GM18511 (cell line): ENCODE measurements at regions not wholly inside any gene's neighbourhood (a gene's known extent, or its start where the extent isn't known, plus 50 kb on each side); places are given as distances from the start of the nearest gene placed in this dataset.
"Not testable (repeated sequence)": the region's sequence is repeated elsewhere in the genome, so short reads cannot be mapped to it uniquely, and the experiment has no call there.

ENCODE experiments used
- ATAC-seq: cut with Tn5 transposase; IDR thresholded peaks from one replicate; pipeline ENCODE4 v1.9.1; 2021; ENCODE audit warnings: mild to moderate bottlenecking, moderate library complexity; ENCODE audit not compliant: unreplicated experiment

- peak; percentile 97 for ATAC-seq
Measured at GRCh38 chr9:117936185-117937130, 232.3 kb downstream of the TLR4 start.

DNA sequence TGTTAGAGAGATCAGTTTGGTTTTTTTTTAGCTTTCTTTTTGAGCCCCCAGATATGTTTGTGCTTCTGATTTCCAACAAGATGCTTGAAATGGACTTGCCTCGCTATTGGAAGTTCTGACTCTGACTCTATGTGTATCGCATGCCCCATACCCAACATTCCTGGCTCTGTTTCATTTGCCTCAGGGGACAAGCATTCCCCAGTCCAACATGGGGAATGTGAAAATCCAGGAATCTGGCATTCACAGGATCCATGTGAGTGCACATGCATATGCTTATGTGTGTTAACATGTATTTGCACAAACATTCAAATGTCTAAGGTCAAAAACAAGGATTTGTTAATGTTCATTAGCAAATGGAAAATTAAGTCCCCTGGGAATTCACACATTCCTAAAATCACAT is 233.9 kb downstream of the TLR4 start:
- no peak for ATAC-seq

DNA sequence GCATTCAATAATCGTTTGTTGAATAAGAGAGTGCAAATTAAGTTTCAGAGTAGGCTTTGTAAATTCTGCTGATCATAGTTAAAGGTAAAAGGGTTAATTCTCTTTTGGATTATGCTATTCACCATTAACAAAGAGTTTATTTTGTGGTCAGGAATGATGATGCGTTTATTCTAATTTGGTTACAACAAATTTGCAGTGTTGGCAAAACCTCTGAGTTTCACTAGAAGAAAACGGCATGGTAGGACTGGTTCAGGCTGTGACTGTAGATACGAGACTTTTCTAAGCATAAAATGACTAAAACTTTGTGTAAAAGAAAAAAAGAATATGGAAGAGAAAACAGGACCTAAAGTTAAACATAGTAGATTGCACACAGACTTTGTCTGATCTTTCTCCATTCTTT is 234.7 kb downstream of the TLR4 start:
- ATAC-seq = no peak

DNA sequence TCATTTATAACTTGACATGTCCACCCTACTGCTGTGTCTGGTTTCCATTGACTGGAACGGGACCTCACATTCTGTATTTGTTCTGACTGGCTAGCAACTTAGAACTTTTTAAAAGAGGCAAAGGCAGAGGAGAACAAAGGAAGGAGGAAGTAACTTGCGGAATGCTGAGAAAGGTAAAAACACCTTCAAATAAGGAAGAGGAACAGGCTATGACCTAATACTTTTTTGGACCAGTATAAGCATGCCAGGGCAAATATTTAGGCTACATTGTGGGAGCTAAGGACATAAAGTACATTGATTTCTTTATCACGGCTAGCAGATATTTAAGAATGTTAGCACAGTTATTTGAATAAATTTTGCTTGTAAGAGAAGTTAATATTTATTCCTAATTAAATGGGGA is 240.5 kb downstream of the TLR4 start:
- ATAC-seq = not testable (repeated sequence)

DNA sequence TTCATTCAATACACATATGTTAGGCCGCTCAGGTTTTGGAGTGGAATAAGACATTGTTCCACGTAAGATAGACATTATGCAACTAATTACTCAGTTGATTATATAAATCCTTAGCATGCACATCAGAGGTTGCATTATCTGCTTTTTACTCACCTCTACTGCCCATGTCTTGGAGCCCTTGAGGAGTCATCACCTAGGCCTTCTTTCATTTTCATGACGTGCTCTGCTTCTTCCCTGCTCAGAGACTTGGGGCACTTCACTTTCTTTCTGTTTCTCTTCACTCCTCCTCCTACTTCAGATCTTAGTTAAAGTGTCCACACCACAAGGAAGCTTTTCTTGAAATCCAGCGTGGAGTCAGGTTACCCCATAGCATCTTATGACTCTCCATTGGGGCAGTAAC is 241.1 kb downstream of the TLR4 start:
- ATAC-seq = no peak

DNA sequence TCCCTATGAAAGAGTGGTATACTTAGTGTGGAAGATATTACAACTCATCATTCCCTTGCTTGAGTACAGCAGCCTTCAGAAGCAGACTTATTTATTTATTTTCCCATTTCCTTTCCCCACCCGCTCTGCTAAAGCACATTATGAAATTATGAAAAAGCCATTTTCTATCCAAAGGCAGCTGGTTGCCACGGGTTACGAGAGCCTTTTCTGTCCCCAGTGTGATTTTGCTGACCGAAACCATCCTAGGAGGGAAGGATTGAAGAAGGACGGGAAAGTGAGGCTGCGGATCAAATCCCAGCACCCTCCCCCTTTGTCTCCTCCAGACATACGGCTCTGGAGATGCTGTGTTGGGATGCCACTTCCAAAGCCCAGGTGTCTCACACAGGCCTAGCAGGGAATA is 246.9 kb downstream of the TLR4 start:
- ATAC-seq = no peak

DNA sequence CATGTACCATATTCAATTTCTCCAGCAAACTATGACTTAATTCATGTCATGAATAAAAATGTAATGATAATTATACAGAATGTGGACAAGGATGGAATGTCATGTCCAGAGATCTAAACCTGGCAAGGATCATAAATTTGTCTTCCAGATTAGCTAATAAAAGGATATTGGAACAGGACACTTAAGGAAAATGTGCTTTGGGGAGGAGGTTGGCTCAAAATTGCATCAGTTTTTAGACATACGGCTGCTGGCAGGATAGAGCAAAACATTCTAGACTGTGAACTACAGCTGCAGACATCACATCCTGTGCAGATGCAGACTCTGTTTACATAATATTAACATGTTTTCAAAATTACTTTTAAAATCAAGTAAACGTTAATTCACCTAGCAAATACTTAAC is 248.4 kb downstream of the TLR4 start:
- ATAC-seq = no peak

DNA sequence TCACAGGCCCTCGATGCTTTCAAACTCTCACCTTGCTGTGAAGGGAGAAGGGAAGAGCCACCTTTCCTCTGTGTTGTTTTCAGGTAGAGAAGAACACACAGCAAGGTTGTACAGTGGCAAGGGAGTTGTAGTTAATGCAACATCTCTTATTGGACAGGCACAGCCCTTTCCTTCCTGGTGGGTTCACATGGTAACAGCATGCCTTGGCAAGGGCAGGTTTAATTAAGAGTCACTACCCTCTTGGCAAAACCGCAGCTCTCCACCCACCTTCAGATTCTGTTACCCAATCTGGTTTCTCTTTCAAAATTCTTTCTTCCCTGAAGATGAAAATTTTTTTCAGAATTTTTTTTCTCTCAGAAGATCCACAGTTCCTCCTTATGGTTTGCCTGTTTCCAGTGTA is 253.1 kb downstream of the TLR4 start:
- ATAC-seq = no peak

- no peak for ATAC-seq
Measured at GRCh38 chr9:117958726-117959125, 254.5 kb downstream of the TLR4 start.

- no peak for ATAC-seq
Measured at GRCh38 chr9:117963493-117964090, 259.4 kb downstream of the TLR4 start.

DNA sequence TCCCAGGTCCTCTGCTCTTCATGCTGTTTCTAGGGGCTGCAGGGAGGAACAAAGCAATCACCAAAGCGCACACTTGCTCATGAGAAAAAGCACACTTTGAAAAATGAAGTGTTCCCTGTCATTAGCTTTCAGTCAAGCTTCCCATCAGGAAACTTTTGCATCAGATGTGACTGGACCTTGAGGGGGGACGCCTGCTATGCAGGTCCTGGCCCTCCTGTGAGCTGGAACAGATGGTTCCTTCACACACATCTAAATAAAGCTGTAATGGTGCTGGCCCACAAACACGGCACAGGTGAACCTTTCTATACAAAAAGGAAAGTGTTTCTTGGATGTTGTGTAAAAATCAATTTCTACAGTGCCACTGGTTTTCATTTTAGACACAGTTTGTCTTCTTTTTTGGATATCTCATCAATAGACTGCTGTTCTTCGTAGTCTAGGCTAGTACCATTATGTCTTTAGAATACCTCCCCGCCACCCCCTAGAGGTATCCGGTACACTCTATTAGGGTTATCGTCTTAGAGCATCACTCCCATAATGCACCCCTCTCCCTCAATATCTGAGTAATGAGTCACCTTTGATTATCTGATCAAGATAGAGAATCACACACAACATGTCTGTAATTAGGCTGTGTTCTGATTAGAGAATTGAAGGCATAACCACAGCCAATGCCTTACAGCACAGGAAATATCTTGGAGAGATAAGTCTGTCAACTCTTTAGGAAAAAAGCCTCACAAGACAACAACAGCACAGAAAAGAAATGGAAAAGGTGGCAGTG is 266.3 kb downstream of the TLR4 start:
- no peak for ATAC-seq

DNA sequence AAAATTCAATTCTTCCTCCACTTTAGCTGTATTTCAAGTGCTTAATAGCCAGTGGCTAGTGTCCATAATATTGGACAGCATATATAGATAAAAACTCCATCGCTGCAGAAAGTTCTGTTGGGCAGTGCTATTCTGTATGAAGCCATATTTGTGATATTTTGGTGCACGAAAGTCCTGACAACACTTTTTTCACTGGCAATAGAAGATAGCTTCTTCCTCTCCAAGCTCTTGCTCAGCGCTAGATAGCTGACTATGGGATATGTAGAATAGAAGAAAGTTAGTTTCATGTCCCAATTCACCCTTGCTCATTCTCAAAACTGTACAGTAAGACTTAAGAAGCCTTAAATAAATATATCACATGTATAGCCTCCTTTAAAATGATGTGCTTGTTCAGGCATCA is 269.9 kb downstream of the TLR4 start:
- no peak for ATAC-seq

- no peak for ATAC-seq
Measured at GRCh38 chr9:117979914-117980313, 275.7 kb downstream of the TLR4 start.

GRCh38 chr9:117987945-117988344 is 283.7 kb downstream of the TLR4 start:
- ATAC-seq = no peak

GRCh38 chr9:117992006-117992405 is 287.8 kb downstream of the TLR4 start:
- ATAC-seq = no peak

DNA sequence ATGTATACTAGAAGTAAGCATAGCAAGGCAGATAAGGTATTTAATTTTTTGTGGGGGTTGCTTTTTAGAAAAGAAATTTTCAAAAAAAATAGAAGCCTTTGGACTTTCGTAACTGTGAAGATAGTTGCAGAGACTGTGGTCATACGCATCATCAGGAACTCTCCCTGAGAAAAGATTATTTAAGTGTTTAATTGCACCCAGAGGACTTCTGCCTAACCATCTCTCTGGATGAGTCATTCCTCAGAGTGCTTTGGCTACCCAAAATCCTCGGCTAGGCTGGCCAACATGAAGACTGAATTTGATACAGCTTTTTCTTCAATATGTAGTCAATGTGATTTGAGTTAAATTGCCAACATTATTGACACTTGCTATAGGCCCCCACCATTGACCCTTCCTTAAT is 296.4 kb downstream of the TLR4 start:
- no peak for ATAC-seq

- no peak for ATAC-seq
Measured at GRCh38 chr9:118003240-118003639, 299.0 kb downstream of the TLR4 start.

GRCh38 chr9:118008246-118008645 is 304.0 kb downstream of the TLR4 start:
- ATAC-seq = no peak

GRCh38 chr9:118009614-118010013 is 305.4 kb downstream of the TLR4 start:
- ATAC-seq = no peak

- no peak for ATAC-seq
Measured at GRCh38 chr9:118017607-118018122, 313.5 kb downstream of the TLR4 start.

DNA sequence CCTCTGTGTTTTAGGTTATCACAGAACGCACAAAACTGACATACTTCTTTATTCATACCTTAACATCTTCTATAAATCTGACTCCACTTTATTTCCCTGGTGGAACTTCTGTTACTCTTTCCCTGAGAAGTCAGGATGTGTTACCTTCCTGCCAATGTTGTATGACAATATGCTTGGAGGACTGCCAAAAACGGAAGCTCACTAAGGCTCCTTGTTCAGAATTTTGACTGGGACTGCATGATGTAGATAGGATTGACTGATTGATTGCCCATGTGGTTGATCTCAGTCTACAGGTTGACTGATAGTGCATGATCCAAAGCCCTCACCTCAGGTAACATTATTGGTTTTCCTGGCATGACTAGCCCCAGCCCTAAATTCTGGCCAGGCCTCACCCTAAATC is 319.4 kb downstream of the TLR4 start:
- no peak for ATAC-seq
